Liver (tissue), 8 donors: ENCODE measurements at regions not wholly inside any gene's neighbourhood (a gene's known extent, or its start where the extent isn't known, plus 50 kb on each side); places are given as distances from the start of the nearest gene placed in this dataset.

Experiments used
- DNase-seq: peaks from one replicate; pipeline ENCODE4 v3.0.0-alpha.2; 2017; ENCODE audit warnings: low spot score
- H3K27ac ChIP-seq, 2 donors: one replicate each; pipeline ENCODE4 v1.7.0; 2013; ENCODE audit warnings: inconsistent platforms in 2 of 2, low read length in 2 of 2, control low read depth in 1 of 2, low read depth in 1 of 2, mild to moderate bottlenecking in 1 of 2
- H3K27me3 ChIP-seq, 4 donors: one replicate each; pipeline versions ENCODE4 v1.6.1 to v1.7.0; 2013; ENCODE audit warnings: low read length in 3 of 4, inconsistent platforms in 1 of 4, mild to moderate bottlenecking in 1 of 4, moderate library complexity in 1 of 4; ENCODE audit not compliant: control insufficient read depth in 4 of 4, insufficient read depth in 4 of 4
- H3K36me3 ChIP-seq, 4 donors: one replicate each; pipeline versions ENCODE4 v1.6.1 to v1.7.0; 2013; ENCODE audit warnings: low read length in 3 of 4, mild to moderate bottlenecking in 3 of 4, low read depth in 1 of 4, moderate library complexity in 1 of 4; ENCODE audit not compliant: control insufficient read depth in 4 of 4, insufficient read depth in 3 of 4
- H3K4me1 ChIP-seq, 4 donors: one replicate each; pipeline versions ENCODE4 v1.6.1 to v1.7.0; 2013; ENCODE audit warnings: low read length in 3 of 4, mild to moderate bottlenecking in 3 of 4, moderate library complexity in 1 of 4; ENCODE audit not compliant: control insufficient read depth in 4 of 4, insufficient read depth in 4 of 4
- H3K4me3 ChIP-seq, 3 donors: one replicate each; pipeline versions ENCODE4 v1.6.1 to v1.7.0; 2013; ENCODE audit warnings: low read length in 3 of 3, control low read depth in 1 of 3, low read depth in 1 of 3, mild to moderate bottlenecking in 1 of 3
- H3K9ac ChIP-seq, 2 donors: one replicate each; pipeline ENCODE4 v1.7.0; 2013; ENCODE audit warnings: low read length in 2 of 2, mild to moderate bottlenecking in 2 of 2, moderate library complexity in 2 of 2, control low read depth in 1 of 2, low read depth in 1 of 2
- H3K9me3 ChIP-seq, 4 donors: one replicate each; pipeline versions ENCODE4 v1.6.1 to v1.7.0; 2013; ENCODE audit warnings: low read length in 3 of 4; ENCODE audit not compliant: control insufficient read depth in 4 of 4
- ATF3 ChIP-seq: IDR thresholded peaks from 2 replicates; pipeline ENCODE4 v1.6.1; 2016; ENCODE audit warnings: antibody characterized with exemption
- EGR1 ChIP-seq, 2 donors: IDR thresholded peaks; 2 replicates each; pipeline ENCODE4 v1.6.1; 2016 to 2018; ENCODE audit warnings: antibody characterized with exemption in 2 of 2, low read depth in 2 of 2
- FOXA1 ChIP-seq: IDR thresholded peaks from 2 replicates; pipeline ENCODE4 v1.6.1; 2016; ENCODE audit warnings: antibody characterized with exemption
- FOXA2 ChIP-seq: IDR thresholded peaks from 2 replicates; pipeline ENCODE4 v1.6.1; 2016; ENCODE audit warnings: antibody characterized with exemption
- GABPA ChIP-seq, 2 donors: IDR thresholded peaks in 1 of 2; conservative IDR thresholded peaks in 1 of 2; 2 replicates each; pipeline ENCODE4 v1.6.1; 2016; ENCODE audit warnings: antibody characterized with exemption in 2 of 2, mild to moderate bottlenecking in 1 of 2, moderate library complexity in 1 of 2
- HNF4A ChIP-seq, 2 donors: conservative IDR thresholded peaks; 2 replicates each; pipeline ENCODE4 v1.6.1; 2016; ENCODE audit warnings: antibody characterized with exemption in 2 of 2, mild to moderate bottlenecking in 2 of 2
- HNF4G ChIP-seq: IDR thresholded peaks from 2 replicates; pipeline ENCODE4 v1.6.1; 2016; ENCODE audit warnings: antibody characterized with exemption
- JUND ChIP-seq, 2 donors: IDR thresholded peaks; 2 replicates each; pipeline ENCODE4 v1.6.1; 2016; ENCODE audit warnings: antibody characterized with exemption in 2 of 2
- MAX ChIP-seq: IDR thresholded peaks from 2 replicates; pipeline ENCODE4 v1.6.1; 2016; ENCODE audit warnings: antibody characterized with exemption
- NR2F2 ChIP-seq: IDR thresholded peaks from 2 replicates; pipeline ENCODE4 v1.6.1; 2016; ENCODE audit warnings: antibody characterized with exemption
- RAD21 ChIP-seq, 2 donors: IDR thresholded peaks; 2 replicates each; pipeline ENCODE4 v1.6.1; 2016; ENCODE audit warnings: antibody characterized with exemption in 2 of 2, mild to moderate bottlenecking in 2 of 2
- REST ChIP-seq: IDR thresholded peaks from 2 replicates; pipeline ENCODE4 v1.6.1; 2016; ENCODE audit warnings: antibody characterized with exemption, mild to moderate bottlenecking
- RXRA ChIP-seq, 2 donors: IDR thresholded peaks; 2 replicates each; pipeline ENCODE4 v1.6.1; 2017 to 2018; ENCODE audit warnings: antibody characterized with exemption in 2 of 2, mild to moderate bottlenecking in 1 of 2
- SP1 ChIP-seq: IDR thresholded peaks from 2 replicates; pipeline ENCODE4 v1.6.1; 2018; ENCODE audit warnings: antibody characterized with exemption, mild to moderate bottlenecking
- TAF1 ChIP-seq: conservative IDR thresholded peaks from 2 replicates; pipeline ENCODE4 v1.6.1; 2016; ENCODE audit warnings: antibody characterized with exemption, mild to moderate bottlenecking
- YY1 ChIP-seq: IDR thresholded peaks from 2 replicates; pipeline ENCODE4 v1.6.1; 2016; ENCODE audit warnings: antibody characterized with exemption, mild to moderate bottlenecking
- ZBTB33 ChIP-seq: IDR thresholded peaks from 2 replicates; pipeline ENCODE4 v1.6.1; 2016; ENCODE audit warnings: antibody characterized with exemption
- WGBS: extraction: QIAGEN DNeasy Blood & Tissue Kit; methylation state at CpG from one replicate; pipeline ENCODE4 v1.1.7; 2013; 5-methylcytosine and 5-hydroxymethylcytosine counted together
- TF ChIP-seq, protein P1 (sequence below): fragments of 150-350 bp; IDR thresholded peaks from 2 replicates; pipeline ENCODE4 v1.5.1; 2017; ENCODE audit warnings: improper control_type of control experiment, low read depth, low read length; ENCODE audit not compliant: missing input control
- donor health status: healthy.
- donor health status: healthy.
- donor health status: healthy.
- donor health status: healthy.
- donor health status: healthy.

GRCh38 chr19:29062475-29063435, 150.2 kb downstream of the UQCRFS1 start:
- no peak for TF ChIP-seq FOXA1
- no peak for TF ChIP-seq RXRA (IDR thresholded peaks at IDR 0.05)
- Histone ChIP-seq H3K27ac (no peak overlapping the region), H3K4me3 (no peak overlapping the region), H3K36me3 (no peaks in the 10 kb centered on the region), H3K9me3 (no peaks in the 10 kb centered on the region), H3K4me1 (no peaks in the 10 kb centered on the region), H3K27me3 (no peaks in the 10 kb centered on the region), H3K9ac (no peak overlapping the region)
- no peak for DNase-seq
- WGBS = 39% methylated on average over 14 of the region's 14 CpGs

DNA sequence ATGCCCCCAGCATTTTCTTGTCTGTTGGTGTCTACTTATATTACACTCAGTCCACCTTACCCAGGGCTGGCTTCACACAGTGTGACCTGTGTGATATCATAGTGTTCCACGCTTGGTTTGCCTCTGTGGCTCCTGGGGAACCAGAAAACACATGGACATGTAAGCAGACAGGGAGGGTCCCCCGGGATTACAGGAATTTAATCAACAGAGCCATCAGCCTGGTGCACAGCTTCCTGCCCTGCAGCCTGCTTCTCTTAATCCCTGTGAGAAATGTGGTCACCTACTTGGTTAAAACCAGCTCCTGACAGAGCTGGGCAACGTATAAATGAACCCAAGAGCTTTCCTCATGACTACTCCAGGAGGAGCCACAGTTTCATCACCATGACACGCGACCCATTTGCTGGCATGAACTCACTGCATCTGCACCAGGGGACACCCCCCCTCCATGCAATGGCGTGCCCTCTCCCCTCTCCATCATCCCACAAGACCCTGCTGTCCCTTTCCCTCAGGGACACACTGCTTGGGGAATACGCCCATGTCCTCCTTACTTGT, 152.1 kb downstream of the UQCRFS1 start:
- H3K27me3 ChIP-seq = no peaks in the 10 kb centered on the region
- TF ChIP-seq RAD21 (IDR thresholded peaks at IDR 0.05) (no peak), SP1 (no peak), FOXA2 (no peak), RXRA (IDR thresholded peaks at IDR 0.05) (no peak), HNF4G (no peak), ZBTB33 (no peak), HNF4A (conservative IDR thresholded peaks at IDR 0.05) (no peak), TAF1 (no peak), YY1 (no peak), NR2F2 (no peak), MAX (no peak), FOXA1 (no peak), ATF3 (no peak), REST (no peak), GABPA (IDR thresholded peaks at IDR 0.05 in 1 of 2, conservative IDR thresholded peaks at IDR 0.05 in 1 of 2) (no peak), JUND (IDR thresholded peaks at IDR 0.05) (no peak), EGR1 (IDR thresholded peaks at IDR 0.05; ENCODE audit: low read depth in 2 of 2) (no peak)
- TF ChIP-seq, protein P1, sequence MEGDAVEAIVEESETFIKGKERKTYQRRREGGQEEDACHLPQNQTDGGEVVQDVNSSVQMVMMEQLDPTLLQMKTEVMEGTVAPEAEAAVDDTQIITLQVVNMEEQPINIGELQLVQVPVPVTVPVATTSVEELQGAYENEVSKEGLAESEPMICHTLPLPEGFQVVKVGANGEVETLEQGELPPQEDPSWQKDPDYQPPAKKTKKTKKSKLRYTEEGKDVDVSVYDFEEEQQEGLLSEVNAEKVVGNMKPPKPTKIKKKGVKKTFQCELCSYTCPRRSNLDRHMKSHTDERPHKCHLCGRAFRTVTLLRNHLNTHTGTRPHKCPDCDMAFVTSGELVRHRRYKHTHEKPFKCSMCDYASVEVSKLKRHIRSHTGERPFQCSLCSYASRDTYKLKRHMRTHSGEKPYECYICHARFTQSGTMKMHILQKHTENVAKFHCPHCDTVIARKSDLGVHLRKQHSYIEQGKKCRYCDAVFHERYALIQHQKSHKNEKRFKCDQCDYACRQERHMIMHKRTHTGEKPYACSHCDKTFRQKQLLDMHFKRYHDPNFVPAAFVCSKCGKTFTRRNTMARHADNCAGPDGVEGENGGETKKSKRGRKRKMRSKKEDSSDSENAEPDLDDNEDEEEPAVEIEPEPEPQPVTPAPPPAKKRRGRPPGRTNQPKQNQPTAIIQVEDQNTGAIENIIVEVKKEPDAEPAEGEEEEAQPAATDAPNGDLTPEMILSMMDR = no peak

More for the DNA sequence above, 152.1 kb downstream of the UQCRFS1 start:
- 72% methylated on average over 7 of the region's 7 CpGs for WGBS
- H3K4me3 ChIP-seq = no peak overlapping the region
- no peaks in the 10 kb centered on the region for H3K9me3 ChIP-seq
- no peaks in the 10 kb centered on the region for H3K4me1 ChIP-seq
- H3K36me3 ChIP-seq = no peaks in the 10 kb centered on the region
- H3K9ac ChIP-seq = no peak overlapping the region
- H3K27ac ChIP-seq = no peak overlapping the region
- DNase-seq = no peak
